ENCODE measurements at regions not wholly inside any gene's neighbourhood (a gene's known extent, or its start where the extent isn't known, plus 50 kb on each side); places are given as distances from the start of the nearest gene placed in this dataset.

DNA sequence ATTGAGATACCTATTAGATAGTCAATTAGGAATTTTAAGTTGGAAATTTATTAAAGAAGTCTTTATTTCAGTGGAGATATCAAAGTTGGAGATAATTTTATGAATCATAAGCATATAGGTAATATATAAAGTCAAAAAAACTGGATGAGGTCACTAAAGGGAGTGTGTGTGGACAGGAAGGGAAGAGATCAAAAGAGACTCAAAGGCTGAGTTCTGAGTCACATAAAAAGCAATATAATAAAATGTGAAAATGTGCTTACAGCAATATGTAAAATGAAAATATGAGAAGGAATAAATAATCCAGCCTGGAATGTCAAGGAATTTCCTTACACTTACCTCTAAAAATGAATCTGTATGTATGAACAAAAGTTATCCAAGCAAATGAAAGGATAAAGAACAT is 583.3 kb upstream of the SORCS1 start:
- DNase-seq (ENCODE audit: low read depth): no peak

DNA sequence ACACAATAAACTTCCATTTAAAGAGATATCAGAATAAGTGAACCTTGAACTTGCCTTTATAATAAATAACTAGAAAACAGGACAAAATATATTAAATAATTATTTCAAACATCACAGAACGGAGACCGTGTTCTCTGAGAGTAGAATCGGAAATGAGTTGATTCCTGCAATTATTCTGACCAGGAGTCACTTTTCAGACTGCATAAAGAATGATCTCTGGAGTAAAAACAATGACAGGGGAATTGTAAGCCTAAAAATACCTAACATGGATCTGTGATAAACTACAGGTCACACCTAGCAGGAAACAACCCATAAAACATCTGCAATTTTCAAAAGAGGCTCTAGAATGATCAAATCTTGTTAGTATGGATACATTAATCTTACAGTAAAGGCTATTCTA is 577.5 kb upstream of the SORCS1 start:
- no peak for DNase-seq (ENCODE audit: low read depth)

DNA sequence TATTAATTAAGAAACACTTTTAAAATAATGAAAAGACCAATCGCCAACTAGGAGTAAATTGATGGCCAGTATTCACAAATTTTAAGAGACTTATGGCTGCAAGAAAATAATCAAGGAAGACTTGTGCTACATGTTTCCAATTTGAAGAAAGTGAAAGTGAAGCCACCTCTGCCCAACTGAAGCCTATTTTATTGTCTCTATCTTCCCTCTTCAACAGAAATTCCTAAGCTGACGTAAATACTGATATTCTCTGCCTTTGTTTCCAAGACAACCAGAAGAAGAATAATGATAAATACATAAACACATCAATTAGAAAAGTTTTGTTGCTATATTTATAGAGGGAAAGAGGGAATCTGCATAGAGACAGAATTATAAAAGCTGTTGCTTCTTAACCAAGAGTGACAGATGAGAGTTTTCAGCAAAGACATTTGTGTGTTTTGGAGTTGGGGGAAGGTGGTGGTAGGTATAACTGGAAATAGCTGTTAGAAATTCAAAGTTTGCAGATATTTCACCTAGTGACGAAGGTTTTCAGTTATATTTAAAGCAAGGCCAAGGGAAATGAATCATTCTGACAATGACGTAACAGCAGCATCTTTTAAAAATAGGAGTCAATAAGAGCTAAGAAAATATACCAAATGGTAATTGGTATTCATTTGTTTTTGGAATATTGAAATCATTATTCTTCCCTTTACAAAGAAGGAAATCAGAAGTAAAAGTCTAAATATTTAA is 576.6 kb upstream of the SORCS1 start:
- DNase-seq (ENCODE audit: low read depth): peak; percentile 68

DNA sequence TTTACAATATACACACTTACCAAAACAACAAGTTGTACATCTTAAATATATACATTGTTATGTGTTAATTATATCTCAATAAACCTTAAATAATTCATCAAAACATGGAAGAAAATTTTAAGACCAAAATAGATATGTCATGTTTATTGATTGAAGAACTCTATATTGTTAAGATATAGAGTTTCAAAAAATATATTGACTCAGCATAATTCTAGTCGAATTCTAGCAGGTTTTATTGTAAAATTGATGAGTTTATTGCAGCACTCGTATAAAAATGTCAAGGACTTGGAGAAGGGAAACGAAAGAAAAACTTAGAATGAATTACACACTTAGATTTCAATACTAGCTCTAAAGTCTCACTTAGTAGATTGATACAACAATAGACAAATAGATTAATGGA is 575.4 kb upstream of the SORCS1 start:
- DNase-seq (ENCODE audit: low read depth): no peak

DNA sequence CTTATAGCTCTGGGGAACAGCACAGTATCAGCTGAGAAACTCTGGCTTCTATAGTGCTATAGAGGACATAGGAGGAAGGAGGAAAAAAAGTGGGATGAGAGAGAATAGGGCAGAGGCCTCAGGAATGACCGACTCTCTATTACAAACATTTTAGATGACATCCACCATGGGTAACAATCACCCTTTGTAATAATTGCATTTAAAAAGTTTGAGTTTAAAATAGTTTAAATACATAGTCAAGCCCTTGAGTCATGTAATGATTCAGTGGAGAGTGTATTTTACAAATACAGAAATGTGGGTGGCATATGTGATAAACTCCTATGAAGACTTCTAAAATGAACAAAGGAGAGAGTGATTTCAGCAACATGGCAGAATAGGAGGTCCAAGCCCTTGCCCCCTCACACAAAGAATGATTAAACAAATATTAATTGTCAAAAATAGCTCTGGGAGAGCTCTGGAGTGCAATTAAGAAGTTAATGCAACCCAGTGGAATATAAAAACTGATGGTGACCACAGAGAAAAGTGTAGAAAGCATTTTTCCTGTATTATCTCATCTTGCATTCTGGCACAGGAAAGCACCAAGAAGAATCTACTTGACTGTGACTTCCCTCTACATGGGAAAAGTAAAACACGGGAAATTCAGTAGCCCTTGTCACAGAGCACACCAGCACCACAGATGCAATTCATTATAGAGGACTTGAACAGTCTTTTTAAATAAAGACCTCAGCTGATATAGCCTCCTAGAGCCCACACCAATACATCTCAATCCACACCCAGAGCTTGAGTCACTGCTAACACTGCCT is 569.0 kb upstream of the SORCS1 start:
- DNase-seq (ENCODE audit: low read depth): peak; percentile 85

DNA sequence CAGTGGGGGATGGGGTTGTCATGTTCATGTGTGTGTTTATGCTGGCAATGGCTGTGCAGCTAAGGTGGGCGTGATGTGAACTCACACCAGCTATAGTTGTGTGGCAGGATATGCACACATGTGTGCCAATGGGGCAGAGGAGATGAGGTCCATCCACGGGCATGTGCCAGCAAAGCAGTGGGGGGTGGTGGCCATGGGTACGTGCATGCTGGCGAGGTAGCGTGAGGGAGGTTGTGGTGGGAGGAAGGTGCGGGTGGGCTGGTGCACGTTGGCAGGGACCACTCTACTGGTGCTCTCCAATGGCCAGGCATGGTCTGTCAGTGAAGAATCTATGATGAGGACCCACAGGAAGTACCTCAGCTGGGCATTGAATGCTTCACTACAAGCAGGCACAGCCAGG is 567.5 kb upstream of the SORCS1 start:
- DNase-seq (ENCODE audit: low read depth): no peak

DNA sequence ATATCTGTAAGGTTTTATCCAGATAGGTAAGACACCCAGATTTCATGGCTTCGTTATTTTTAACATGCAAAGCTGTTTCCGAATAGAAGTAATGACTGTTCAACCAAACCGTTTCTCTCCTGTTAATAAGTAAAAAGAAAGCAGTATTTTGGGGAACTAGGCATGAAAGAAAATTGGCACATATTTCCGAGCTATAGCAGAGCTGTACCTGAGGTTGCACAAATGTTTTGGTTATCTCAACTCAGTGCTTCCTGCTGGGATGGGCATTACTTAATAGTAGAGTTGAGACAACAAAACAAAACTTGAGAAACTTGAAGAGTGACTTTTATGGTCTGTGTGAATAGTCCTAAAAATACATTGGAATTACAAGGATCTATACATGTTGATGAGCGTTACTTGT is 564.3 kb upstream of the SORCS1 start:
- no peak for DNase-seq (ENCODE audit: low read depth)

DNA sequence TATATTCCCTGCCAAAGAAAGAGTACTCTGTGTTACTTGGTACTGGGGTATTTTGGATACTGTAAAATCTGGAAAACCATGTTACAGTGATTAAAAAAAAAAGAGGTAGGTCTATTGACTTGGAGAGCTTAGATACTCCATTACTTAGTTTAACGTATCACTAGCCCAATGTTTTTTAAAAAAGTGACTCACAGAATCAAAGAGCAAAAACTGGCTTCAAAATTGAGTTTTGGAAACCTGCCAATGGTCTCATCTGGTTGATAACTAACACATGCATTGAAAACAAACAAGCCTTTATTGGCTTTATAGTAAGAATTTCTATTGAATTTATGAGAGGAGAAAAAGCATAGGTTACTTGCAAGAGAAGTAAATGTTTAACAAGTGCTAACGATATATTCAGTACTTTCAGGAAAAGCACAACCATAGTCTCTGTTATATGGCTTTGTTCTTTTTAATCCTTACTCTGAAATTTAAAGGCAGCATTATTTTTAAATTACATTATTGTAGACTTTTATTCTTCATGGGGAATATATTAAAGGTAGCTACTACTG is 563.3 kb upstream of the SORCS1 start:
- peak; percentile 41 for DNase-seq (ENCODE audit: low read depth)

DNA sequence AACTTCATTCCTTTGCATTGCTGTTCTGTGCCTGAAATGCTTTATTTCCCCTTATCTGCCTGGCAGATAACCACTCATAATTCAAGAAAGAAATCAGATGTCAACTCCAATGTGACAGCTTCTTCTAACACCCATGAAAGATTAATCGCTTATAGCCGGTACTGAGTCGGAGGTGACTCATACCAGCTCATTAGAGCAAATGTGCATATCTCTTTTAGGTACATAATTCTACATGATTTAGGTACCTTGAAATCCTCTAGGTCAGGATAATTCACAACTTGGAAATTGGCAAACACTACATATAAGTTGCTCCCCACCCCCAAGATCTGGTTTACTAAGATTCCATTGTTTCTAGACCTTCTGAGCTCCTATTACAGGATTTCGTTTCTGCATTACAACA is 554.4 kb upstream of the SORCS1 start:
- DNase-seq (ENCODE audit: low read depth): no peak

DNA sequence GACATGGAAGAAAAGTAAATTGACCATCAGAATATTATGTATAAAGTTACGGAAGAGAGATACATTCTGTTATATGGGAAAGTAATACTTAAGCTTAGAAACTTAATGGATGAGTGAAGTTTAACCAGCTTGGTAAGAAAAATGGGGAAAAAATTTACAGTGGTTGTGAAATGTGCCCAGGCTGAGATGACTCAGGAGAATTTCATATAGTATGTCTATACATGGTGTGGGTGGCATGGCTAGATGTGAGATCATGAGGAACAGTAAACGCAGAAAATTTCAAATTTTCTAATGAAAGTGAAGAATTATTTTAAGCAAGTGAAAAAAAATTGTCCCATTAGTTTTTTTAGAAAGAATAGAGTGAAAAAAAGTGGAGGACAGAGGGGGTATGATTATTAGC is 552.5 kb upstream of the SORCS1 start:
- DNase-seq (ENCODE audit: low read depth): no peak

DNA sequence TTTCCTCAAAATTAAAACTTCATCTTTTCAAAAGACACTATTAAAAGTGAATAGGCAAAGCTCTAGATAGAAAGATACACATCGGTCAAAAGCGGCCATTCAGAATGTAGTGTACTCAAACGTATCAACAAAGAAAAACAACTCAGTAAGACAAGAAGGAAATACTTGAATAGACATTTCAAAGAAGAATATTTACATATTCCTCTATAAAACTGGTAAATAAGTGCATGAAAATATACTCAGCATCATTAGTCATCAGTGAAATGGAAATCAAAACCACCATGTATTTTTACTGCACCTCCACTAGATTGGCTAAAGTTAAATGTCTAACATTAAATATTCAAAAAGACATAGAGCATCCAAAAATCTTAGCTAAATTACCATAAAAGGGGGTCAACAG is 551.1 kb upstream of the SORCS1 start:
- no peak for DNase-seq (ENCODE audit: low read depth)

DNA sequence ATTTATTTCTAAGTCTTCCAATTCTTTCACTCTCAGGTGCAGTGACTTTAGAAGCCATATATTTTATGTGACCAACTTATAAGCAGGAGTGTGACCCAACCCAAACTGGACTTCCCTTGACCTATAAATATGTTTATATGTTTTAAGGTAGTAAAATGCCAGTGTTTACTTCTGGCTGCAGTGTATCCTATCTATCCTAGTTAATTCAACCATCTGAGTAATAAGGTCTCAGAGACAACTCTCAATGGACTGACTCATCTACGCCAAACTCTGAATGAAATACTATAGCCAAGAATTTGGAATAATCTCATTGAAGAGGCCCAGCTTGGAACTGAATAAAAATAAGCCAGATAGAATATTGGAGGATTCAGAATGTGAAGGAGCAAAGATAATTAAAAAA is 544.5 kb upstream of the SORCS1 start:
- DNase-seq (ENCODE audit: low read depth): no peak

DNA sequence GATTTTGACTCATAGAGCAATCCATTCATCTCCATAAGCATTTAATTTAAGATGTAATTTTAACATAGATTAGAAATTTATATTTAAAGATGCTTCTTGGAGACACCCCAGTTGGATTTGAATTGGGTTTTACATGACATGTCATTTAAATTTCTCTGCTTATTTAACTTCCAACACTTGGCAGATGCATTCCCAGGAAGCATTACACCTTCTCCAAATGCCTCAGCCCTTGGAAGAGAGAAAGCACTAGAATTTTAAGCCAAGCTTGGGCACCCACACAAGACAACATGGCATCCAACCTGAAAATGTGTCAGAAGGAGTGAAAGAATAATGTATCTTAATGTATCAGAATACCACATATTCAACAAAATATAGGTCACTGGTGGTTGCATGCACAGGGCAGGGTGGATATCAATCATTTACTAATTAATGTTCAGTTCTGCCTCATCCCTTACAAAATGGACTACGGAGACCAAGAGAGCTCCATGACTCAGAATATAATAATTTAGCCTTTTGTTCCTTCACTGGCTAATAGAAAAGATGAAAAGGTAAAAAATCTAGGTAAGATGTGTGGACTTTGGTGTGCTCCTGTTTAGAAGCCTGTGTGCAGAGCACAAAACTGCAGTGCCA is 541.7 kb upstream of the SORCS1 start:
- no peak for DNase-seq (ENCODE audit: low read depth)

DNA sequence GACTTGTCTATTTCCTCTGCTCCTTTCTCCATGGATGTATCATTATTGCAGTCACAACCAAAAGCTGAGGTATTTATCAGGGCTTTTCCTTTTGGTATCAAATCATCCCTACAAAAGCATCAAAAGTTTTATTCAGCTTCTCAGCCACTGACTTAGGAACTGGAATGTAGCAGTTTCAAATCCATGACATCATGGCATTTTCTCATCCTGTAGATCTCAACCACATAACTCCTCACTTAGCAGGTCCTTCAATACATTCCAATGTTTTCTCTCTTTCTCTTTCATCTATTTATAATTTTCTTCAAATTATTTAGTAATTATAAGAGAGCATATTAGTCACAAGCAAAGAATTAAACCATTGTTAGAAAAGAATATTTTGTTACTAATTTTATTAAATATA is 537.4 kb upstream of the SORCS1 start:
- no peak for DNase-seq (ENCODE audit: low read depth)

DNA sequence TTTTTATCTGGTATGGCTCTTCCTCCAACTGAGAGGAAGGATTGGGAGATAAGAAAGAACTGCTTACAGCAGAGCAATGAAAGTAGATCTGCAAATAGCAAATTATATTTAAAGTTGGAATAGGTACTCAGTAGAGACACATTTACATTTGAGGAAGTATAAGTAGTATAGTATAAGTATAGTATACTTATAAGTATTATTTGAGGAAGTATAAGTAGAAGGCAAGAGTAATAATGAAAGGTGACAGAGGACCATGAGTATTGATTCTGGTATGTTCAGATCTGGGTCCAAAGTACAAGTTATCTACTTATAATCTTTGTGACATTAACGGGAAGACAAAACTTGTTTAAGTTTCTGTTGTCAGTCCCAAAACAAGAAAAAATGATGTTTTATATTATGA is 527.6 kb upstream of the SORCS1 start:
- no peak for DNase-seq (ENCODE audit: low read depth)

DNA sequence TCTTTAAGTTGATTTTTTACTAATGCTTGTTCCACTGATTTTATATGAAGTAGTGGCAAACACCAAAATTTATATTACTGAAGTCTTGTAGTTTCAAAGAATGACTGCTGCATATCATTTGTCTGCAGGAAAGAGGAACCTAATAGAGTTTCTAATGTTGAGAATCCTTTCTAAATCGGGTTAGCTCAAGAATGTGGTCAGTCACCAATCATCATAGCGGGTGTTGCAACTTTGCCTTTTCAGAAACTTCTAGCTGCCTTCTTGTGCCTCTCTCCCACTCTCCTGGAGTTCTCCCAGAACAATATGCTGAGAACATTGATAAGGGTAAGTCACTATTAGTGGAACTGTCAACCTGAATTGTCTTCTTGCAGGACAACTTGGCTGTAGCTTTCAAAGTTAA is 524.8 kb upstream of the SORCS1 start:
- no peak for DNase-seq (ENCODE audit: low read depth)

DNA sequence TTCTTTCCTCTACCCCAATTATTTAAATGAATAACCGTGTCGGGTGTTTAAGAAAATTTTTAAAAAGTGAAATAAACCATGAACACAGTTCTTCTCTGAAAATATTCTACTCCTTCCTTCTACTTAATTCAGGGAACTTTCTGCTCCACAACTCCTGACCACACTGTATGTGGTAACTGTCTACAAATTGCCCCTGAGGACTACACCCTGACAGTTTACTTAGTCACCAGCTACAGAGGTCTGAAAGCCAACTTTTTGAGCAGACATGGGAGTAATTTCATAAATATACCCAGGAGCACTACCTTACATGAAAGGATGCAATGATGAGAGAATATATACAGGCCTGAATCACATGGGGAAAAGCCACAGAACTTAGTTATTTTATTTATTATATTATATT is 523.2 kb upstream of the SORCS1 start:
- peak; percentile 6 for DNase-seq (ENCODE audit: low read depth)

DNA sequence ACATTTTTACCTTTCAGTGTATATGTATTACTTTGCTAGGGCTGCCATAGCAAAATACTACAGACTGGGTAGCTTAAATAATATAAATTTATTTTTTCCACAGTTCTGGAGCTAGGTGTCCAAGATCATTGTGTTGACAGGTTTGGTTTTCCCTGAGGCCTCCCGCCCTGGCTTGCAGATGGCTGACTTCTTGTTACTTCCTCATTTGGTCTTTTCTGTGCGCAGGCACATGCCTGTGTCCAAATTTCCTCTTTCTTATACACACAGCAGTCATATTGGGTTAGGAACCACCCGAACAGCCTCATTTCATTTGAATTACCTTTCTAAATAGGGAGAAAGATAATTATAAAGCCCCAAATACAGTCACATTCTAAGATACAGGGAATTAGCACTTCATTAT is 521.6 kb upstream of the SORCS1 start:
- no peak for DNase-seq (ENCODE audit: low read depth)

DNA sequence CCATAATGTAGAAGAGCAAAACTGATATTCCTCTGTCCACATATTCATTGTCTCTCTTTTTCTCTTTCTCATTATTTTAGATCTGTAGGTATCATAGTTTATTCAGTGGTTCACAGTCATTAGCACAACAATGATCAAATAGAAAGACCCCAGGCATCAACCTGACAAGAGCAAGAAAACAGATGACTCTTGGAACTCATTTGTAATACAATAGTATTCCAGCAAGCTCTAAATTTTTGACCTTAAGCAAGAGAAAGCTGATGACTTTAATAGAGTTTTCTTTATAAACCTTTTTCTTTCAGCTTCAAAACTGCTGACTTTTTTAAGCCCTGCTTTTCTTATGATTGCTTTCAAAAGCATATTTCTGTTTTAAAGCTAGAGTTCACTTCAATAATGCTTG is 507.5 kb upstream of the SORCS1 start:
- DNase-seq (ENCODE audit: low read depth): no peak

DNA sequence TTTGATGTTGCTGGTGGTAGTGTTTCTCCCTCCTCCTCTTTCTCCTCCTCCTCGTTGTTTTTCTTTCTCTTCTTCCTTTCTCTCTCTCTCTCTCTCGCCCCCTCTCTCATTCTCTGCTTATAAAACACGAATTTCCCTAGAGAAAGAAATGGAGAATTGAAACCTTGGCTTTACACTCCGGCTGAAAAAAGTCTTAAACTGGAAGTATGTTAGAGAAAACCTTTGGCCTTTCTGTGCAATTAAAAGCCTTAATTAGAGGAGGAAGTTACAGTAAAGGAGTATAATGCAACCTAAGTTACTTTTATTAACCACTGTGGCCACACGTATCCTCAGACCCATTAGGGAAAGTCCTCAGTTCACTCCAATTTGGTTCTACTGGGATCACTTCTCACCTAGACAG is 501.7 kb upstream of the SORCS1 start:
- DNase-seq (ENCODE audit: low read depth): no peak

DNA sequence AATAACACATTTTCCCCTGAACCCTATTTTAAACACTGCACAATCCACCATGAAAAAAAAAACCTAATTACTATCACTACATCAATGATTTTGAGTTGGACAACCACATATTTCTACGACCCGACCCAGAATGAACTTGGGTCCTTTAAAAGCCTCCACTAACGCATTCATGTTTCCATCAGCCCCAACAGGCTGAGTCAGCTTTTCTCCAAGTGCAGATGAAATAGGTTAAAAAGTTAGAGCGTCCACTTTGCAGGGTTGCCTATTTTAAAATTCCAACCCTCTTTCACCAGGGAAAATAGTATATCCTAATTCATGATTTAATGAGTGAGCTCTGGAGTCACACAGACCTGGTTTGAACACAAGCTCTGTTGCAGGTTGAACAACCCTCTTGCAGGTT is 501.0 kb upstream of the SORCS1 start:
- no peak for DNase-seq (ENCODE audit: low read depth)

DNA sequence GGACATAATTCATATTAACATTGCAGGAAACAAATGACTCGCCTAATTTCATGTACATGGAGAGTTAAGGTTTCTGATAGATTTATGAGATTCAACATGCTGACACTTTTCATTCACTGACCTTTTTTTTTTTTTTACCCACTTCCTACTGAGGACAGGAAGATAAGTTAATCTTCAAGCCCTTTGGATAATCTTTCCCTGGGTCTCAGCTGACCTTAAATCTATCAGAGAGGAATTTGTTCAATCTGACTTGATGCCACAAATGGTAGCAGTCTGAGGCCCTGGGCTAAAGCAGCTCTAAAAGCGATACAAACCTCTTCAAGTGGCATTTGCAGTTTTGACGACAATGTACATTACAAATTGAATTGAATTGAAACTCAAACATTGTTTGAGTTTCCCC is 493.3 kb upstream of the SORCS1 start:
- DNase-seq (ENCODE audit: low read depth): no peak

Data from HT1080 (cell line).